GM04504 (cell line): ENCODE measurements at regions not wholly inside any gene's neighbourhood (a gene's known extent, or its start where the extent isn't known, plus 50 kb on each side); places are given as distances from the start of the nearest gene placed in this dataset.

Experiments
- DNase-seq: peaks from one replicate; pipeline ENCODE4 v3.0.0-alpha.2; 2012; ENCODE audit warnings: low read depth

GRCh38 chr5:152882621-152883020 is 477.5 kb upstream of the NMUR2 start:
- no peak for DNase-seq

GRCh38 chr5:152883066-152883775 is 478.1 kb upstream of the NMUR2 start:
- DNase-seq: no peak

GRCh38 chr5:152884006-152884405 is 478.9 kb upstream of the NMUR2 start:
- no peak for DNase-seq

- DNase-seq: no peak
Measured at GRCh38 chr5:152900332-152900731, 495.3 kb upstream of the NMUR2 start.

- no peak for DNase-seq
Measured at GRCh38 chr5:152901754-152902153, 496.7 kb upstream of the NMUR2 start.

- no peak for DNase-seq
Measured at GRCh38 chr5:152905286-152905685, 500.2 kb upstream of the NMUR2 start.

GRCh38 chr5:152907488-152908245 is 502.6 kb upstream of the NMUR2 start:
- no peak for DNase-seq

GRCh38 chr5:152912924-152913323 is 507.8 kb upstream of the NMUR2 start:
- no peak for DNase-seq

- no peak for DNase-seq
Measured at GRCh38 chr5:152932621-152933020, 527.5 kb upstream of the NMUR2 start.

- DNase-seq: no peak
Measured at GRCh38 chr5:152933056-152933455, 528.0 kb upstream of the NMUR2 start.

- no peak for DNase-seq
Measured at GRCh38 chr5:152938630-152939029, 533.6 kb upstream of the NMUR2 start.

- no peak for DNase-seq
Measured at GRCh38 chr5:152942633-152943336, 537.7 kb upstream of the NMUR2 start.

- DNase-seq: no peak
Measured at GRCh38 chr5:152953788-152954483, 536.5 kb upstream of the GRIA1 start.

- DNase-seq: no peak
Measured at GRCh38 chr5:152956943-152957613, 533.4 kb upstream of the GRIA1 start.

- no peak for DNase-seq
Measured at GRCh38 chr5:152978141-152978835, 512.2 kb upstream of the GRIA1 start.

GRCh38 chr5:152987131-152987530 is 503.3 kb upstream of the GRIA1 start:
- no peak for DNase-seq

GRCh38 chr5:152990217-152990616 is 500.3 kb upstream of the GRIA1 start:
- no peak for DNase-seq

- no peak for DNase-seq
Measured at GRCh38 chr5:152990649-152991048, 499.8 kb upstream of the GRIA1 start.

- no peak for DNase-seq
Measured at GRCh38 chr5:152994033-152994680, 496.3 kb upstream of the GRIA1 start.

- DNase-seq: no peak
Measured at GRCh38 chr5:152995214-152995725, 495.2 kb upstream of the GRIA1 start.
